8988T (cell line): ENCODE measurements at regions not wholly inside any gene's neighbourhood (a gene's known extent, or its start where the extent isn't known, plus 50 kb on each side); places are given as distances from the start of the nearest gene placed in this dataset.

Experiments
- DNase-seq: peaks from one replicate; pipeline ENCODE4 v3.0.0; 2011

- peak; percentile 68 for DNase-seq
Observed at GRCh38 chr1:244353551-244354091, 98.1 kb downstream of the ADSS2 start.

GRCh38 chr1:244354810-244355278 is 96.9 kb downstream of the ADSS2 start:
- no peak for DNase-seq

- DNase-seq, result no peak
Observed at GRCh38 chr1:244356376-244356775, 95.3 kb downstream of the ADSS2 start.
